ENCODE measurements at regions not wholly inside any gene's neighbourhood (a gene's known extent, or its start where the extent isn't known, plus 50 kb on each side); places are given as distances from the start of the nearest gene placed in this dataset.

DNA sequence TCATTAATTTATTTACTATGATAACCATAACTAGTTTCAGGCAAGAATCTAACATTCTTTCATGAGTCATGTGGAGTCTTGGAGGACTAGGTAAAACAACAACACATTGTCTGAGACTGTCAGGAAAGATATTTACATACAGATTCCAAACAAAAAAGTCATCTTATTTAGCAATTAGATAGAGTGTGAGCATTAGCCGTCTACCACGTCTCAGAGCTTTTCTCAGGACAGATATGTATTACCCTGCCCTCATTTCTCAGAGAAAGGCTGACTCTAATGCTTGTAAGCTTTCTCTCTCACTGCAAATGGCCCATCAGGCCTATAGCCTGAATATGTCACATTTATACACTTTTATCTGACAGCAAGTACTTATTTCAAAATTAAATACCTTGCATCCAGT, 312.1 kb upstream of the PCDH20 start:
- TF ChIP-seq, protein P1, sequence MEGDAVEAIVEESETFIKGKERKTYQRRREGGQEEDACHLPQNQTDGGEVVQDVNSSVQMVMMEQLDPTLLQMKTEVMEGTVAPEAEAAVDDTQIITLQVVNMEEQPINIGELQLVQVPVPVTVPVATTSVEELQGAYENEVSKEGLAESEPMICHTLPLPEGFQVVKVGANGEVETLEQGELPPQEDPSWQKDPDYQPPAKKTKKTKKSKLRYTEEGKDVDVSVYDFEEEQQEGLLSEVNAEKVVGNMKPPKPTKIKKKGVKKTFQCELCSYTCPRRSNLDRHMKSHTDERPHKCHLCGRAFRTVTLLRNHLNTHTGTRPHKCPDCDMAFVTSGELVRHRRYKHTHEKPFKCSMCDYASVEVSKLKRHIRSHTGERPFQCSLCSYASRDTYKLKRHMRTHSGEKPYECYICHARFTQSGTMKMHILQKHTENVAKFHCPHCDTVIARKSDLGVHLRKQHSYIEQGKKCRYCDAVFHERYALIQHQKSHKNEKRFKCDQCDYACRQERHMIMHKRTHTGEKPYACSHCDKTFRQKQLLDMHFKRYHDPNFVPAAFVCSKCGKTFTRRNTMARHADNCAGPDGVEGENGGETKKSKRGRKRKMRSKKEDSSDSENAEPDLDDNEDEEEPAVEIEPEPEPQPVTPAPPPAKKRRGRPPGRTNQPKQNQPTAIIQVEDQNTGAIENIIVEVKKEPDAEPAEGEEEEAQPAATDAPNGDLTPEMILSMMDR (IDR thresholded peaks at IDR 0.05), result no peak
- no peak for TF ChIP-seq POLR2A (IDR thresholded peaks at IDR 0.05)
